Astrocyte (in vitro differentiated cells and primary cell): ENCODE measurements at regions not wholly inside any gene's neighbourhood (a gene's known extent, or its start where the extent isn't known, plus 50 kb on each side); places are given as distances from the start of the nearest gene placed in this dataset.

Source experiments
- EZH2 ChIP-seq: IDR thresholded peaks from 2 replicates; pipeline ENCODE4 v1.6.1; 2012; ENCODE audit warnings: mild to moderate bottlenecking, low read length, inconsistent platforms; ENCODE audit not compliant: insufficient read depth
- TF ChIP-seq, protein P1 (sequence below): IDR thresholded peaks from 2 replicates; pipeline ENCODE4 v1.5.1; 2011; ENCODE audit warnings: low read depth, mild to moderate bottlenecking, inconsistent platforms, low read length, moderate library complexity; ENCODE audit not compliant: insufficient read depth

DNA sequence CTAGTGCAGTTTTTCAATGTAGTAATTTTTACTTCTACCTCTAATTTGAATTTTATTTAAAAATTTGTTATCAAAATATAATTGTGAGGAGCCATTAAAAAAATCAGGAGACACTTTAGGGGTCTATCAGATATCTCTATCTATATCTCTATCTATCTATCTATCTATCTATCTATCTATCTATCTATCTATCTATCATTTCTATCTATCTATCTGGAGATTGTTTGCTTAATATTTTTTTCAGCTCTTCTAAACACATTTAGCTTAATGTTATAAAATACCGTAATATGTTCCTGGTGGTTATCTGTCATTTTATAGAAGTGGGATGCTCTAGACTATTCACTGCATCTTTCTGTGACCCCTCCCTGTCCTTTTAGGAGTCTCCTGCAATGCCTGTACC is 193.7 kb upstream of the P2RY1 start:
- TF ChIP-seq, protein P1, sequence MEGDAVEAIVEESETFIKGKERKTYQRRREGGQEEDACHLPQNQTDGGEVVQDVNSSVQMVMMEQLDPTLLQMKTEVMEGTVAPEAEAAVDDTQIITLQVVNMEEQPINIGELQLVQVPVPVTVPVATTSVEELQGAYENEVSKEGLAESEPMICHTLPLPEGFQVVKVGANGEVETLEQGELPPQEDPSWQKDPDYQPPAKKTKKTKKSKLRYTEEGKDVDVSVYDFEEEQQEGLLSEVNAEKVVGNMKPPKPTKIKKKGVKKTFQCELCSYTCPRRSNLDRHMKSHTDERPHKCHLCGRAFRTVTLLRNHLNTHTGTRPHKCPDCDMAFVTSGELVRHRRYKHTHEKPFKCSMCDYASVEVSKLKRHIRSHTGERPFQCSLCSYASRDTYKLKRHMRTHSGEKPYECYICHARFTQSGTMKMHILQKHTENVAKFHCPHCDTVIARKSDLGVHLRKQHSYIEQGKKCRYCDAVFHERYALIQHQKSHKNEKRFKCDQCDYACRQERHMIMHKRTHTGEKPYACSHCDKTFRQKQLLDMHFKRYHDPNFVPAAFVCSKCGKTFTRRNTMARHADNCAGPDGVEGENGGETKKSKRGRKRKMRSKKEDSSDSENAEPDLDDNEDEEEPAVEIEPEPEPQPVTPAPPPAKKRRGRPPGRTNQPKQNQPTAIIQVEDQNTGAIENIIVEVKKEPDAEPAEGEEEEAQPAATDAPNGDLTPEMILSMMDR, result no peak
- no peak for TF ChIP-seq EZH2
